ENCODE measurements at regions not wholly inside any gene's neighbourhood (a gene's known extent, or its start where the extent isn't known, plus 50 kb on each side); places are given as distances from the start of the nearest gene placed in this dataset.

DNA sequence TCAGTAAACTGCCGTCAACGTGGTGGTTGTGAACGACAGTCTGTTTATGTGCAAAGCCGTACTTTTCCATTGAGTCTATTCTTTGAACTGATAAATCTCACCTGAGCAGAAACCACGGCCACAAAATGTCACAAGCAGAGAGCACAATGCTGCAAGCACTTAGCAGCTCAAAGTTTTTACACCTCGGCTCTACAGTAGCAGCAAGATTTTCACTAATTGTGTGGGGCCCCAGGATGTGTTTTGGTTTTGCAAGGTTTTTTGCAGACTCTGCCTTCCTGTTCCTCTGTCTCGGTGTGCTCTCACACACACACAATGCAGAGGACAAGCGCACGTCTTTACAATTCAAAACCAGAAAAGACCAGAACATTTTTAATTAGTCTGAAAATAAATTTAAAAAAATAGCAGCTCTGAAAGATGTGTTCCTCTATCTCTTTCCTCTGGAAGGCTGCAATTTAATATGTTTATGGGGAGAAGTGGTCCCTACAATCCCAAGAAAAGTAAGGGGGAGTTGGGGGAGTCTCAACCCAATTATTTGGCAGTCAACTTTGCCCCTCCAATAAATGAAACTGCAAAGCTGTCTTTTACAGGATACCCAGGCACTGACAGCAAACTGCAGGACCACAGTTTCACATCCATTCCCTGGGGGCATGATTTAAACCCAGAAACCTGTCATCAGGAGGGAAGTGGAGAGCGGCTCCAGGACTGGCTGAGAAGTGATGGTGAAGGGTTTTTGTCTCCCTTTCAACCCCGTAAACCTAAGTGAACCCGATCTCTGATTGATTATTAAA lies 73.8 kb upstream of the SFMBT2 start:
- Histone ChIP-seq H3K9ac (ENCODE audit: extremely low read depth, low read length, poor library complexity, severe bottlenecking) (no peak overlapping the region), H3K27me3 (ENCODE audit: control insufficient read depth, insufficient read depth, low read length, poor library complexity, severe bottlenecking) (no peaks in the 10 kb centered on the region), H3K36me3 (ENCODE audit: control insufficient read depth, insufficient read depth, low read length) (no peaks in the 10 kb centered on the region), H3K4me3 (ENCODE audit: low read length) (no peak overlapping the region), H3K4me1 (ENCODE audit: control insufficient read depth, insufficient read depth, low read length) (peaks cover 13% of the 10 kb centered on the region), H3K9me3 (ENCODE audit: control insufficient read depth, low read length) (no peaks in the 10 kb centered on the region), H3K27ac (ENCODE audit: low read depth, low read length) (no peak overlapping the region)
- Mint-ChIP-seq H3K4me1 (peaks cover 33% of the 10 kb centered on the region), H3K4me3 (no peak overlapping the region), H3K27me3 (ENCODE audit: insufficient read depth) (peaks cover 10% of the 10 kb centered on the region), H3K36me3 (ENCODE audit: low read depth) (no peaks in the 10 kb centered on the region), H3K9me3 (no peaks in the 10 kb centered on the region), H3K27ac (no peak overlapping the region)
- TF ChIP-seq, protein P1, sequence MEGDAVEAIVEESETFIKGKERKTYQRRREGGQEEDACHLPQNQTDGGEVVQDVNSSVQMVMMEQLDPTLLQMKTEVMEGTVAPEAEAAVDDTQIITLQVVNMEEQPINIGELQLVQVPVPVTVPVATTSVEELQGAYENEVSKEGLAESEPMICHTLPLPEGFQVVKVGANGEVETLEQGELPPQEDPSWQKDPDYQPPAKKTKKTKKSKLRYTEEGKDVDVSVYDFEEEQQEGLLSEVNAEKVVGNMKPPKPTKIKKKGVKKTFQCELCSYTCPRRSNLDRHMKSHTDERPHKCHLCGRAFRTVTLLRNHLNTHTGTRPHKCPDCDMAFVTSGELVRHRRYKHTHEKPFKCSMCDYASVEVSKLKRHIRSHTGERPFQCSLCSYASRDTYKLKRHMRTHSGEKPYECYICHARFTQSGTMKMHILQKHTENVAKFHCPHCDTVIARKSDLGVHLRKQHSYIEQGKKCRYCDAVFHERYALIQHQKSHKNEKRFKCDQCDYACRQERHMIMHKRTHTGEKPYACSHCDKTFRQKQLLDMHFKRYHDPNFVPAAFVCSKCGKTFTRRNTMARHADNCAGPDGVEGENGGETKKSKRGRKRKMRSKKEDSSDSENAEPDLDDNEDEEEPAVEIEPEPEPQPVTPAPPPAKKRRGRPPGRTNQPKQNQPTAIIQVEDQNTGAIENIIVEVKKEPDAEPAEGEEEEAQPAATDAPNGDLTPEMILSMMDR (conservative IDR thresholded peaks at IDR 0.05): no peak
- WGBS, 2 experiments (ENCODE audit: insufficient coverage in 1 of 2, insufficient read length in 1 of 2): 69 to 89% methylated on average over 4 to 12 of the region's 12 CpGs
- DNase-seq: no peak

DNA sequence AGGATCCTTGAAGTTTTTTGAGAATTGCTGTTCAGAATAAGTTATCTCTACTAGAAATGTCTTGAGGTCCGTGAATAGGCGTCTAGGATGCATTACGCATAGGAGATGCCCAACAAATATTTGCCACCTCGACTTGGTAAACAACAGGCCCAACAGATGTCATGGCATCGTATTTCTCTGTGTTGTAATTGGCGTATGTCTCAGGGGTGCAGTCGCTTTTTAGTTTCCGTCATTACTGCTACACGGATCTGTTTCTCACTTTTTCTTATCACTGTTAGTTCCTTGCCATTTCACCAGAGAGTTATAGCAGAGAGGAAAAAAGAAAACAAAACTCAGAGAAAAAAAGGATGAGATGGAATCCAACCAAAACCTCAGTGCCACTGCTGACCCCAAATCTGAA lies 73.0 kb upstream of the SFMBT2 start:
- Mint-ChIP-seq H3K4me3 (no peak overlapping the region), H3K36me3 (ENCODE audit: low read depth) (no peaks in the 10 kb centered on the region), H3K27me3 (ENCODE audit: insufficient read depth) (peaks cover 10% of the 10 kb centered on the region), H3K27ac (no peak overlapping the region), H3K4me1 (peaks cover 27% of the 10 kb centered on the region), H3K9me3 (no peaks in the 10 kb centered on the region)
- Histone ChIP-seq H3K27me3 (ENCODE audit: control insufficient read depth, insufficient read depth, low read length, poor library complexity, severe bottlenecking) (no peaks in the 10 kb centered on the region), H3K36me3 (ENCODE audit: control insufficient read depth, insufficient read depth, low read length) (no peaks in the 10 kb centered on the region), H3K4me1 (ENCODE audit: control insufficient read depth, insufficient read depth, low read length) (peaks cover 12% of the 10 kb centered on the region), H3K27ac (ENCODE audit: low read depth, low read length) (no peak overlapping the region), H3K9me3 (ENCODE audit: control insufficient read depth, low read length) (no peaks in the 10 kb centered on the region), H3K4me3 (ENCODE audit: low read length) (no peak overlapping the region), H3K9ac (ENCODE audit: extremely low read depth, low read length, poor library complexity, severe bottlenecking) (no peak overlapping the region)
- 86 to 92% methylated on average over 9 of the region's 9 CpGs for WGBS, 2 experiments (ENCODE audit: insufficient coverage in 1 of 2, insufficient read length in 1 of 2)
- TF ChIP-seq, protein P1 (conservative IDR thresholded peaks at IDR 0.05): no peak
- DNase-seq: no peak

DNA sequence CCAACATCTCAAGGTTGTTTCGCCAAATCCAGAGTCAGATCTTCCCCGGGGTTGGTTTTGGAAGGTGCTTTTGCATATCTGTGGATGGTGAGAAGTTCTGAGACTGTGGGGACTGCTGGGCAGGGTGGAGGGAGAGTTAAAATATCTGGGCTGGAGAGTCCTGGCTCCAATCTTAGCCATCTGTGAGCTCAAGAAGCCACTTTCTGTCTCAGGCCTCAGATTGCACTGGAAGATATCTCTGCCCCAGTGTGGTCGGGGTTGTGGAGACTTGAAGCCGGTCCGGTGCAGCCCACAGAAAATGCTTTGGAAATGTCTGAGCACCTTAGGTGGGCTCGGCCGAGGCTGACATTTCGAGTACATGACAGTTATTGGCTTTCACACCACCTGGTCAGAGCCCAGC lies 72.2 kb upstream of the SFMBT2 start:
- Histone ChIP-seq H3K27me3 (ENCODE audit: control insufficient read depth, insufficient read depth, low read length, poor library complexity, severe bottlenecking) (no peaks in the 10 kb centered on the region), H3K27ac (ENCODE audit: low read depth, low read length) (no peak overlapping the region), H3K4me1 (ENCODE audit: control insufficient read depth, insufficient read depth, low read length) (peaks cover 11% of the 10 kb centered on the region), H3K9ac (ENCODE audit: extremely low read depth, low read length, poor library complexity, severe bottlenecking) (no peak overlapping the region), H3K9me3 (ENCODE audit: control insufficient read depth, low read length) (no peaks in the 10 kb centered on the region), H3K4me3 (ENCODE audit: low read length) (no peak overlapping the region), H3K36me3 (ENCODE audit: control insufficient read depth, insufficient read depth, low read length) (no peaks in the 10 kb centered on the region)
- Mint-ChIP-seq H3K4me3 (no peak overlapping the region), H3K27me3 (ENCODE audit: insufficient read depth) (peaks cover 10% of the 10 kb centered on the region), H3K9me3 (no peaks in the 10 kb centered on the region), H3K4me1 (peaks cover 21% of the 10 kb centered on the region), H3K27ac (no peak overlapping the region), H3K36me3 (ENCODE audit: low read depth) (no peaks in the 10 kb centered on the region)
- 92 to 95% methylated on average over 6 to 8 of the region's 8 CpGs for WGBS, 2 experiments (ENCODE audit: insufficient coverage in 1 of 2, insufficient read length in 1 of 2)
- DNase-seq: no peak
- TF ChIP-seq, protein P1 (conservative IDR thresholded peaks at IDR 0.05): no peak

All from endodermal cell (in vitro differentiated cells).